Epithelial cell of proximal tubule (primary cell): ENCODE measurements at regions not wholly inside any gene's neighbourhood (a gene's known extent, or its start where the extent isn't known, plus 50 kb on each side); places are given as distances from the start of the nearest gene placed in this dataset.
"Not testable (repeated sequence)": the region's sequence is repeated elsewhere in the genome, so short reads cannot be mapped to it uniquely, and the experiment has no call there.

Experiments
- DNase-seq: peaks from one replicate; pipeline ENCODE4 v3.0.0-alpha.2; 2011; ENCODE audit warnings: low read depth
- H3K4me3 ChIP-seq: 2 replicates; pipeline ENCODE4 v1.5.1; 2011; ENCODE audit warnings: low read depth, mild to moderate bottlenecking, low read length
- CTCF ChIP-seq: conservative IDR thresholded peaks from 2 replicates; pipeline ENCODE4 v1.5.1; 2012; ENCODE audit warnings: low read depth, mild to moderate bottlenecking, low read length

GRCh38 chr2:20499387-20499786, 52.5 kb downstream of the RHOB start:
- no peak for TF ChIP-seq CTCF
- no peak overlapping the region for H3K4me3 ChIP-seq
- DNase-seq, result no peak

- DNase-seq, result peak; percentile 80
- no peak for TF ChIP-seq CTCF
- no peak overlapping the region for H3K4me3 ChIP-seq
These were observed 55.1 kb downstream of the RHOB start for GRCh38 chr2:20501974-20502373.

- not testable (repeated sequence) for H3K4me3 ChIP-seq, DNase-seq
These were observed 55.6 kb downstream of the RHOB start for GRCh38 chr2:20502496-20502895.

GRCh38 chr2:20504174-20504573, 57.3 kb downstream of the RHOB start:
- no peak for TF ChIP-seq CTCF
- H3K4me3 ChIP-seq, result no peak overlapping the region
- no peak for DNase-seq

GRCh38 chr2:20506201-20506685, 59.4 kb downstream of the RHOB start:
- H3K4me3 ChIP-seq, result no peak overlapping the region
- peak; percentile 53 for TF ChIP-seq CTCF

GRCh38 chr2:20507166-20507692, 60.4 kb downstream of the RHOB start:
- no peak overlapping the region for H3K4me3 ChIP-seq
- no peak for TF ChIP-seq CTCF
- no peak for DNase-seq

More at GRCh38 chr2:20506201-20506685, 59.4 kb downstream of the RHOB start:
- DNase-seq, result no peak

GRCh38 chr2:20507711-20508110, 60.8 kb downstream of the RHOB start:
- no peak overlapping the region for H3K4me3 ChIP-seq
- no peak for TF ChIP-seq CTCF

More at GRCh38 chr2:20507711-20508110, 60.8 kb downstream of the RHOB start:
- no peak for DNase-seq
